Neuronal stem cell (in vitro differentiated cells): ENCODE measurements at regions not wholly inside any gene's neighbourhood (a gene's known extent, or its start where the extent isn't known, plus 50 kb on each side); places are given as distances from the start of the nearest gene placed in this dataset.

Experiments used
- DNase-seq: peaks from one replicate; pipeline ENCODE4 v3.0.0-alpha.2; 2013; ENCODE audit warnings: low spot score
- H2AFZ ChIP-seq: one replicate; pipeline ENCODE4 v1.6.1; 2013; ENCODE audit warnings: mild to moderate bottlenecking, low read length, inconsistent platforms
- H2AK5ac ChIP-seq: 2 replicates; pipeline ENCODE4 v1.6.1; 2013; ENCODE audit warnings: low read depth, mild to moderate bottlenecking, inconsistent platforms, low read length, moderate library complexity, mixed read lengths
- H2BK120ac ChIP-seq: 2 replicates; pipeline ENCODE4 v1.6.1; 2013; ENCODE audit warnings: low read depth, mild to moderate bottlenecking, inconsistent platforms, low read length, moderate library complexity, mixed read lengths
- H2BK12ac ChIP-seq: one replicate; pipeline ENCODE4 v1.6.1; 2013; ENCODE audit warnings: low read length, inconsistent platforms
- H2BK15ac ChIP-seq: 2 replicates; pipeline ENCODE4 v1.6.1; 2013; ENCODE audit warnings: mild to moderate bottlenecking, low read length, inconsistent platforms, mixed read lengths
- H2BK5ac ChIP-seq: one replicate; pipeline ENCODE4 v1.6.1; 2013; ENCODE audit warnings: inconsistent platforms, mild to moderate bottlenecking, low read length, moderate library complexity
- H3K14ac ChIP-seq: one replicate; pipeline ENCODE4 v1.6.1; 2013; ENCODE audit warnings: low read length, inconsistent platforms
- H3K18ac ChIP-seq: 2 replicates; pipeline ENCODE4 v1.6.1; 2013; ENCODE audit warnings: low read length, inconsistent platforms
- H3K23ac ChIP-seq: 2 replicates; pipeline ENCODE4 v1.6.1; 2013; ENCODE audit warnings: low read depth, mild to moderate bottlenecking, mixed read lengths, low read length, inconsistent platforms; ENCODE audit not compliant: poor library complexity
- H3K27ac ChIP-seq: replicated peaks from 3 replicates; pipeline ENCODE4 v1.5.1; 2013; ENCODE audit warnings: low read length, inconsistent platforms
- H3K27me3 ChIP-seq, 3 experiments: 2 replicates each; pipeline ENCODE4 v1.6.1; 2013; ENCODE audit warnings: low read length in 3 of 3, mild to moderate bottlenecking in 2 of 3, inconsistent platforms in 1 of 3, low read depth in 1 of 3, mixed read lengths in 1 of 3, moderate library complexity in 1 of 3; ENCODE audit not compliant: control insufficient read depth in 3 of 3, insufficient read depth in 3 of 3
- H3K36me3 ChIP-seq, 2 donors: replicated peaks in 1 of 2; 2 replicates each; pipeline ENCODE4 v1.6.1; 2013; ENCODE audit warnings: low read length in 2 of 2; ENCODE audit not compliant: control insufficient read depth in 2 of 2, insufficient read depth in 2 of 2
- H3K4ac ChIP-seq: 2 replicates; pipeline ENCODE4 v1.6.1; 2013; ENCODE audit warnings: inconsistent platforms, mild to moderate bottlenecking, low read length, moderate library complexity
- H3K4me1 ChIP-seq, 2 donors: 1 replicate in 1 of 2; 2 replicates in 1 of 2; pipeline ENCODE4 v1.6.1; 2013; ENCODE audit warnings: low read length in 2 of 2, low read depth in 1 of 2; ENCODE audit not compliant: control insufficient read depth in 2 of 2, insufficient read depth in 1 of 2
- H3K4me2 ChIP-seq: one replicate; pipeline ENCODE4 v1.6.1; 2013; ENCODE audit warnings: mild to moderate bottlenecking, low read length, inconsistent platforms; ENCODE audit not compliant: insufficient read depth, poor library complexity, severe bottlenecking
- H3K4me3 ChIP-seq, 2 donors: 2 replicates each; pipeline ENCODE4 v1.5.1; 2013; ENCODE audit warnings: low read length in 2 of 2, mild to moderate bottlenecking in 2 of 2, inconsistent platforms in 1 of 2, moderate library complexity in 1 of 2
- H3K79me1 ChIP-seq: one replicate; pipeline ENCODE4 v1.6.1; 2013; ENCODE audit warnings: low read depth, mild to moderate bottlenecking, inconsistent platforms, low read length, moderate library complexity
- H3K9ac ChIP-seq: one replicate; pipeline ENCODE4 v1.6.1; 2013; ENCODE audit warnings: mild to moderate bottlenecking, low read depth, low read length, inconsistent platforms; ENCODE audit not compliant: poor library complexity
- H3K9me3 ChIP-seq, 2 donors: replicated peaks in 1 of 2; 2 replicates each; pipeline versions ENCODE3 to v1.6.1; 2013; ENCODE audit warnings: low read length in 2 of 2, mild to moderate bottlenecking in 2 of 2, inconsistent platforms in 1 of 2, low read depth in 1 of 2, mixed read lengths in 1 of 2, moderate library complexity in 1 of 2; ENCODE audit not compliant: control insufficient read depth in 2 of 2, insufficient read depth in 1 of 2
- H4K8ac ChIP-seq: one replicate; pipeline ENCODE4 v1.6.1; 2013; ENCODE audit warnings: low read depth, mild to moderate bottlenecking, inconsistent platforms, low read length, moderate library complexity
- H4K91ac ChIP-seq: one replicate; pipeline ENCODE4 v1.6.1; 2013; ENCODE audit warnings: low read length, low read depth, mild to moderate bottlenecking, inconsistent platforms; ENCODE audit not compliant: poor library complexity
- WGBS, 2 donors: extraction: QIAGEN DNeasy Blood & Tissue Kit; methylation state at CpG; one replicate each; pipeline ENCODE4 v1.1.7; 2013; ENCODE audit warnings: missing lambda C conversion rate in 2 of 2, mixed read lengths in 1 of 2; ENCODE audit not compliant: insufficient read length in 2 of 2, insufficient replicate concordance in 1 of 2; ENCODE audit errors: extremely low coverage in 2 of 2; 5-methylcytosine and 5-hydroxymethylcytosine counted together

GRCh38 chr6:108765495-108765894 lies 82.7 kb upstream of the ARMC2 start:
- Histone ChIP-seq H2BK15ac (no peak overlapping the region), H2BK12ac (no peak overlapping the region), H3K18ac (no peak overlapping the region), H2AK5ac (no peak overlapping the region), H3K79me1 (no peaks in the 10 kb centered on the region), H3K9ac (no peak overlapping the region), H3K4me1 (peaks cover 0 to 13% of the 10 kb centered on the region in 2 donors), H3K36me3 (no peaks in the 10 kb centered on the region), H2BK5ac (no peak overlapping the region), H4K8ac (no peak overlapping the region), H2BK120ac (no peak overlapping the region), H3K14ac (no peak overlapping the region), H3K4ac (no peak overlapping the region), H3K4me2 (no peak overlapping the region), H2AFZ (no peak overlapping the region), H4K91ac (no peak overlapping the region), H3K9me3 (peaks cover 0 to 1% of the 10 kb centered on the region in 2 donors), H3K23ac (no peak overlapping the region), H3K4me3 (no peak overlapping the region), H3K27ac (no peak overlapping the region), H3K27me3 (peaks cover 0 to 50% (median 3%) of the 10 kb centered on the region in 3 experiments)
- no CpG with 5 or more reads among the region's 2 CpGs for WGBS, 2 donors
- no peak for DNase-seq

GRCh38 chr6:108766419-108766818 lies 81.8 kb upstream of the ARMC2 start:
- H3K4ac ChIP-seq = no peak overlapping the region
- H2BK120ac ChIP-seq = no peak overlapping the region
- peaks cover 0 to 1% of the 10 kb centered on the region in 2 donors for H3K9me3 ChIP-seq
- no peak overlapping the region for H2AK5ac ChIP-seq
- no peak overlapping the region for H3K27ac ChIP-seq
- no peak overlapping the region for H3K18ac ChIP-seq
- H3K27me3 ChIP-seq = peaks cover 0 to 49% (median 4%) of the 10 kb centered on the region in 3 experiments
- no peak for DNase-seq
- no peak overlapping the region for H4K91ac ChIP-seq
- H3K4me1 ChIP-seq = peaks cover 0 to 13% of the 10 kb centered on the region in 2 donors
- no peaks in the 10 kb centered on the region for H3K36me3 ChIP-seq
- H3K4me3 ChIP-seq = no peak overlapping the region
- no peak overlapping the region for H4K8ac ChIP-seq
- no peak overlapping the region for H2BK15ac ChIP-seq
- WGBS, 2 donors = no CpG with 5 or more reads among the region's 5 CpGs
- no peak overlapping the region for H3K23ac ChIP-seq
- H3K79me1 ChIP-seq = no peaks in the 10 kb centered on the region
- no peak overlapping the region for H2AFZ ChIP-seq
- H2BK5ac ChIP-seq = no peak overlapping the region
- H3K4me2 ChIP-seq = no peak overlapping the region
- H3K14ac ChIP-seq = no peak overlapping the region
- no peak overlapping the region for H2BK12ac ChIP-seq
- H3K9ac ChIP-seq = no peak overlapping the region

GRCh38 chr6:108766886-108767285 lies 81.3 kb upstream of the ARMC2 start:
- Histone ChIP-seq H3K79me1 (no peaks in the 10 kb centered on the region), H3K4me3 (no peak overlapping the region), H2BK12ac (no peak overlapping the region), H2AK5ac (no peak overlapping the region), H3K27ac (no peak overlapping the region), H3K27me3 (peaks cover 0 to 52% (median 4%) of the 10 kb centered on the region in 3 experiments), H3K14ac (no peak overlapping the region), H2BK120ac (no peak overlapping the region), H3K4me2 (no peak overlapping the region), H3K23ac (no peak overlapping the region), H3K4me1 (peaks cover 0 to 13% of the 10 kb centered on the region in 2 donors), H2AFZ (no peak overlapping the region), H3K9me3 (peaks cover 0 to 1% of the 10 kb centered on the region in 2 donors), H2BK15ac (no peak overlapping the region), H3K9ac (no peak overlapping the region), H4K91ac (no peak overlapping the region), H4K8ac (no peak overlapping the region), H3K4ac (no peak overlapping the region), H3K18ac (no peak overlapping the region), H3K36me3 (no peaks in the 10 kb centered on the region), H2BK5ac (no peak overlapping the region)
- WGBS, 2 donors = no CpG with 5 or more reads among the region's 6 CpGs
- no peak for DNase-seq

GRCh38 chr6:108767418-108768165 lies 80.6 kb upstream of the ARMC2 start:
- no peaks in the 10 kb centered on the region for H3K79me1 ChIP-seq
- no peak overlapping the region for H3K4me2 ChIP-seq
- peaks cover 0 to 1% of the 10 kb centered on the region in 2 donors for H3K9me3 ChIP-seq
- no CpG with 5 or more reads among the region's 7 CpGs for WGBS, 2 donors
- no peak overlapping the region for H3K27ac ChIP-seq
- H3K36me3 ChIP-seq = no peaks in the 10 kb centered on the region
- H3K9ac ChIP-seq = no peak overlapping the region
- H3K4me1 ChIP-seq = peaks cover 0 to 13% of the 10 kb centered on the region in 2 donors
- H2BK12ac ChIP-seq = no peak overlapping the region
- H3K4ac ChIP-seq = no peak overlapping the region
- no peak overlapping the region for H2AFZ ChIP-seq
- no peak for DNase-seq
- no peak overlapping the region for H3K4me3 ChIP-seq
- H2BK15ac ChIP-seq = no peak overlapping the region
- H2BK5ac ChIP-seq = no peak overlapping the region
- H2BK120ac ChIP-seq = no peak overlapping the region
- no peak overlapping the region for H4K8ac ChIP-seq
- no peak overlapping the region for H2AK5ac ChIP-seq
- no peak overlapping the region for H3K23ac ChIP-seq
- H3K18ac ChIP-seq = no peak overlapping the region
- no peak overlapping the region for H3K14ac ChIP-seq
- no peak overlapping the region for H4K91ac ChIP-seq
- H3K27me3 ChIP-seq = peaks cover 0 to 50% (median 4%) of the 10 kb centered on the region in 3 experiments
